ENCODE measurements at regions not wholly inside any gene's neighbourhood (a gene's known extent, or its start where the extent isn't known, plus 50 kb on each side); places are given as distances from the start of the nearest gene placed in this dataset.

- Mint-ChIP-seq H3K4me1 (peaks cover 27% of the 10 kb centered on the region), H3K9me3 (no peaks in the 10 kb centered on the region), H3K4me3 (no peak overlapping the region), H3K36me3 (ENCODE audit: low read depth) (no peaks in the 10 kb centered on the region), H3K27me3 (ENCODE audit: low read depth, poor library complexity) (no peaks in the 10 kb centered on the region), H3K27ac (no peak overlapping the region)
- TF ChIP-seq, protein P1, sequence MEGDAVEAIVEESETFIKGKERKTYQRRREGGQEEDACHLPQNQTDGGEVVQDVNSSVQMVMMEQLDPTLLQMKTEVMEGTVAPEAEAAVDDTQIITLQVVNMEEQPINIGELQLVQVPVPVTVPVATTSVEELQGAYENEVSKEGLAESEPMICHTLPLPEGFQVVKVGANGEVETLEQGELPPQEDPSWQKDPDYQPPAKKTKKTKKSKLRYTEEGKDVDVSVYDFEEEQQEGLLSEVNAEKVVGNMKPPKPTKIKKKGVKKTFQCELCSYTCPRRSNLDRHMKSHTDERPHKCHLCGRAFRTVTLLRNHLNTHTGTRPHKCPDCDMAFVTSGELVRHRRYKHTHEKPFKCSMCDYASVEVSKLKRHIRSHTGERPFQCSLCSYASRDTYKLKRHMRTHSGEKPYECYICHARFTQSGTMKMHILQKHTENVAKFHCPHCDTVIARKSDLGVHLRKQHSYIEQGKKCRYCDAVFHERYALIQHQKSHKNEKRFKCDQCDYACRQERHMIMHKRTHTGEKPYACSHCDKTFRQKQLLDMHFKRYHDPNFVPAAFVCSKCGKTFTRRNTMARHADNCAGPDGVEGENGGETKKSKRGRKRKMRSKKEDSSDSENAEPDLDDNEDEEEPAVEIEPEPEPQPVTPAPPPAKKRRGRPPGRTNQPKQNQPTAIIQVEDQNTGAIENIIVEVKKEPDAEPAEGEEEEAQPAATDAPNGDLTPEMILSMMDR (IDR thresholded peaks at IDR 0.05) = no peak
- no peak for DNase-seq
These were observed 138.1 kb upstream of the RASGEF1B start for GRCh38 chr4:81609844-81610243.

DNA sequence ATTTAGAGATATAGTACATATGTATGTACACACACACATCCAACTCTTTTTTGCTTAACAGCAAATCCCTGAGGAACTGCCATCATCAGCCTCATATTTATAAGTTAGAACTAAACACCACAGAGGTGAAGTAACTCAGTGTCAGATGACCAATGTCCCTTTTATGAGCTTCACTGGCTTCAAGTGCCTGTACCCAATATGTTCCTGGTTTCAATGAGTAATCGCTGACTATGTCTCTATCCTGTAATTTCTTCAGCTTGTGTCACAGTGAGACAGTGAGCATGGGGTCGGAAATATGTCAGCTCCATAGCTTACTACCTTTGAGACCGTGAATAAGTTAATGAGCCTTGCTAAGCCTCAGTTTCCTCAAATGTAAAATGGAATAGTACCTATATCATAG, 136.2 kb upstream of the RASGEF1B start:
- TF ChIP-seq, protein P1 (IDR thresholded peaks at IDR 0.05) = no peak
- DNase-seq = no peak
- no peak overlapping the region for H3K27ac Mint-ChIP-seq
- no peaks in the 10 kb centered on the region for H3K36me3 Mint-ChIP-seq (ENCODE audit: low read depth)
- H3K4me1 Mint-ChIP-seq = peaks cover 43% of the 10 kb centered on the region
- no peaks in the 10 kb centered on the region for H3K27me3 Mint-ChIP-seq (ENCODE audit: low read depth, poor library complexity)
- H3K4me3 Mint-ChIP-seq = no peak overlapping the region
- peaks cover 7% of the 10 kb centered on the region for H3K9me3 Mint-ChIP-seq

- TF ChIP-seq, protein P1 (IDR thresholded peaks at IDR 0.05) = no peak
- H3K36me3 Mint-ChIP-seq (ENCODE audit: low read depth) = no peaks in the 10 kb centered on the region
- peak overlapping the region; percentile 18 for H3K27ac Mint-ChIP-seq
- peak; percentile 20 for DNase-seq
- no peak overlapping the region for H3K4me3 Mint-ChIP-seq
- peaks cover 7% of the 10 kb centered on the region for H3K9me3 Mint-ChIP-seq
- peaks cover 49% of the 10 kb centered on the region for H3K4me1 Mint-ChIP-seq
- H3K27me3 Mint-ChIP-seq (ENCODE audit: low read depth, poor library complexity) = no peaks in the 10 kb centered on the region
These were observed 135.2 kb upstream of the RASGEF1B start for GRCh38 chr4:81606801-81607501.

DNA sequence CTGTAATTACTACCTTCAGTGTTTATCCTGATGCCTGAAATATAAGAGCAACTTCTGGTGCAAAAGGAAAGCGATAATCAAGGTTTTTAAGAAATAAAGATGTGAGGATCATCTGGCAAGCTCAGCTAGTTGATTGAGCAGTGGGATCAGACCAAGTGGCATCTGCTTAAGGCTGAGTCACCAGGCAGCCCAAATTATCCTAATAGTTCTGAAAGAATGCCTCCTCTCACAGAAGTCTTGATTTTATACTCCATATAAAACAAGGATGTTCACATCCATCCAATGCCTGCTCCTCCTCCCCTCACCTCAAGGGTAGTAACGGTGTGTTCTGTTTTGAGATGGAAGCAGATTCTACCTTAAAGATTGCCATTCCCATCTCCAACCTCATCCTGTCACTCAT, 134.5 kb upstream of the RASGEF1B start:
- H3K9me3 Mint-ChIP-seq = peaks cover 7% of the 10 kb centered on the region
- no peaks in the 10 kb centered on the region for H3K36me3 Mint-ChIP-seq (ENCODE audit: low read depth)
- no peak for DNase-seq
- peak overlapping the region; percentile 7 for H3K27ac Mint-ChIP-seq
- no peak overlapping the region for H3K4me3 Mint-ChIP-seq
- no peaks in the 10 kb centered on the region for H3K27me3 Mint-ChIP-seq (ENCODE audit: low read depth, poor library complexity)
- H3K4me1 Mint-ChIP-seq = peaks cover 55% of the 10 kb centered on the region
- TF ChIP-seq, protein P1 (IDR thresholded peaks at IDR 0.05) = no peak

GRCh38 chr4:81605271-81605670, 133.6 kb upstream of the RASGEF1B start:
- Mint-ChIP-seq H3K4me3 (no peak overlapping the region), H3K4me1 (peaks cover 64% of the 10 kb centered on the region), H3K27ac (no peak overlapping the region), H3K9me3 (peaks cover 7% of the 10 kb centered on the region), H3K36me3 (ENCODE audit: low read depth) (no peaks in the 10 kb centered on the region), H3K27me3 (ENCODE audit: low read depth, poor library complexity) (no peaks in the 10 kb centered on the region)
- DNase-seq = no peak
- TF ChIP-seq, protein P1 (IDR thresholded peaks at IDR 0.05) = no peak

- TF ChIP-seq, protein P1 (IDR thresholded peaks at IDR 0.05) = no peak
- no peak for DNase-seq
- peaks cover 7% of the 10 kb centered on the region for H3K9me3 Mint-ChIP-seq
These were observed 133.0 kb upstream of the RASGEF1B start for GRCh38 chr4:81604683-81605218.

More at GRCh38 chr4:81604683-81605218, 133.0 kb upstream of the RASGEF1B start:
- Mint-ChIP-seq H3K4me1 (peaks cover 69% of the 10 kb centered on the region), H3K4me3 (no peak overlapping the region), H3K36me3 (ENCODE audit: low read depth) (no peaks in the 10 kb centered on the region), H3K27me3 (ENCODE audit: low read depth, poor library complexity) (no peaks in the 10 kb centered on the region), H3K27ac (no peak overlapping the region)

Data from nephron progenitor cell (in vitro differentiated cells).